AG04450 (cell line): ENCODE measurements at regions not wholly inside any gene's neighbourhood (a gene's known extent, or its start where the extent isn't known, plus 50 kb on each side); places are given as distances from the start of the nearest gene placed in this dataset.
A peak's percentile ranks its signal among the peaks of the same experiment; 100 is the strongest.

Experiments used
- CTCF ChIA-PET: fragments of 300-600, 350-600 bp; formaldehyde crosslinking; extraction: SDS; loops from one replicate; lab custom pipeline; 2022; ENCODE audit warnings: antibody characterized with exemption, inconsistent platforms; lab: Charles Lee
- POLR2A ChIA-PET: fragments of 350-600 bp; formaldehyde crosslinking; extraction: SDS; loops from one replicate; lab custom pipeline; 2021; ENCODE audit warnings: antibody characterized with exemption, inconsistent platforms; lab: Yijun Ruan, JAX
- DNase-seq: peaks from one replicate; pipeline ENCODE4 v3.0.0-alpha.2; 2011; ENCODE audit warnings: low read depth, low spot score
- H3K27ac ChIP-seq: one replicate; pipeline ENCODE4 v1.5.1; 2012; ENCODE audit warnings: low read depth, low read length, control low read depth
- H3K27me3 ChIP-seq: one replicate; pipeline ENCODE4 v1.6.0; 2012; ENCODE audit warnings: low read length; ENCODE audit not compliant: control insufficient read depth, insufficient read depth
- H3K4me3 ChIP-seq: 2 replicates; pipeline ENCODE4 v1.5.1; 2011; ENCODE audit warnings: mild to moderate bottlenecking, low read depth, low read length, control low read depth
- H3K9me3 ChIP-seq: 2 replicates; pipeline ENCODE4 v1.5.1; 2012; ENCODE audit warnings: low read length; ENCODE audit not compliant: control insufficient read depth, insufficient read depth
- TF ChIP-seq, protein P1 (sequence below): IDR thresholded peaks from 2 replicates; pipeline ENCODE4 v1.5.1; 2011; ENCODE audit warnings: low read depth, low read length, control low read depth, inconsistent platforms

- POLR2A ChIA-PET = interaction anchor here (0.8 kb wide), 1 partner anchor 269 kb away, joined by 3 read pairs; no protein-coding TSS in a partner anchor
- CTCF ChIA-PET = interaction anchor here (0.6 kb wide), 1 partner anchor 1292 kb away, joined by 3 read pairs; no protein-coding TSS in a partner anchor
- DNase-seq = peak; percentile 38
Observed at GRCh38 chr12:42666671-42667243, 77.2 kb upstream of the PRICKLE1 start.

DNA sequence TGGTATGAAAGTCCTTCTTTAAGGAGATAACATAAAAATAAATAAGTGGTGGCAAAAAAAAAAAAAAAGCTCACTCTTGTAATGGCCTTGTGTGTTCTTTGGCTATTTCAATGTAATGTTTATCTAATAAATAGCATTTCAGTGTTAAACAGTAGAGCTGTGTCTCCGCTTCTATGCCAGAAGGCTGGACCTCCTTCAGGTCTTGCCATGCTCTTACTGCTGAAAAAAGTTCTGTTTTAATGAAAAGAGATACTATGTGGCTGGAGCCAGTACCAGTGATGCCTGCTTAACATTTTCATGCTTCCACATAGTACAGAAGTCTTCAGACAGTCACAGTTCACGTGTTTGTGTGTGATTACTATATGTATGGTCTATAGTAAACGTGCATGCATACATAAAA is 74.1 kb upstream of the PRICKLE1 start:
- H3K4me3 ChIP-seq = no peak overlapping the region
- no peak for DNase-seq
- ChIA-PET POLR2A (no interaction called here), CTCF (interaction anchor here (0.6 kb wide), 2 partner anchors 195 to 604 kb away, joined by 3 to 5 read pairs; no protein-coding TSS in a partner anchor)
- H3K27me3 ChIP-seq = no peaks in the 10 kb centered on the region
- H3K27ac ChIP-seq = no peak overlapping the region
- H3K9me3 ChIP-seq = peaks cover 5% of the 10 kb centered on the region; the same call in 1 of the 2 replicates
- TF ChIP-seq, protein P1, sequence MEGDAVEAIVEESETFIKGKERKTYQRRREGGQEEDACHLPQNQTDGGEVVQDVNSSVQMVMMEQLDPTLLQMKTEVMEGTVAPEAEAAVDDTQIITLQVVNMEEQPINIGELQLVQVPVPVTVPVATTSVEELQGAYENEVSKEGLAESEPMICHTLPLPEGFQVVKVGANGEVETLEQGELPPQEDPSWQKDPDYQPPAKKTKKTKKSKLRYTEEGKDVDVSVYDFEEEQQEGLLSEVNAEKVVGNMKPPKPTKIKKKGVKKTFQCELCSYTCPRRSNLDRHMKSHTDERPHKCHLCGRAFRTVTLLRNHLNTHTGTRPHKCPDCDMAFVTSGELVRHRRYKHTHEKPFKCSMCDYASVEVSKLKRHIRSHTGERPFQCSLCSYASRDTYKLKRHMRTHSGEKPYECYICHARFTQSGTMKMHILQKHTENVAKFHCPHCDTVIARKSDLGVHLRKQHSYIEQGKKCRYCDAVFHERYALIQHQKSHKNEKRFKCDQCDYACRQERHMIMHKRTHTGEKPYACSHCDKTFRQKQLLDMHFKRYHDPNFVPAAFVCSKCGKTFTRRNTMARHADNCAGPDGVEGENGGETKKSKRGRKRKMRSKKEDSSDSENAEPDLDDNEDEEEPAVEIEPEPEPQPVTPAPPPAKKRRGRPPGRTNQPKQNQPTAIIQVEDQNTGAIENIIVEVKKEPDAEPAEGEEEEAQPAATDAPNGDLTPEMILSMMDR = no peak

More at GRCh38 chr12:42666671-42667243, 77.2 kb upstream of the PRICKLE1 start:
- no peaks in the 10 kb centered on the region for H3K9me3 ChIP-seq
- no peak overlapping the region for H3K27ac ChIP-seq
- no peak overlapping the region for H3K4me3 ChIP-seq
- no peaks in the 10 kb centered on the region for H3K27me3 ChIP-seq
- TF ChIP-seq, protein P1 = no peak

GRCh38 chr12:42660968-42661937 is 71.7 kb upstream of the PRICKLE1 start:
- Histone ChIP-seq H3K27ac (no peak overlapping the region), H3K27me3 (no peaks in the 10 kb centered on the region), H3K9me3 (peaks cover 5% of the 10 kb centered on the region; the same call in 1 of the 2 replicates), H3K4me3 (no peak overlapping the region)
- ChIA-PET POLR2A (interaction anchor here (1.0 kb wide), 1 partner anchor 178 kb away, joined by 3 read pairs; no protein-coding TSS in a partner anchor), CTCF (no interaction called here)
- TF ChIP-seq, protein P1 = no peak
- no peak for DNase-seq

DNA sequence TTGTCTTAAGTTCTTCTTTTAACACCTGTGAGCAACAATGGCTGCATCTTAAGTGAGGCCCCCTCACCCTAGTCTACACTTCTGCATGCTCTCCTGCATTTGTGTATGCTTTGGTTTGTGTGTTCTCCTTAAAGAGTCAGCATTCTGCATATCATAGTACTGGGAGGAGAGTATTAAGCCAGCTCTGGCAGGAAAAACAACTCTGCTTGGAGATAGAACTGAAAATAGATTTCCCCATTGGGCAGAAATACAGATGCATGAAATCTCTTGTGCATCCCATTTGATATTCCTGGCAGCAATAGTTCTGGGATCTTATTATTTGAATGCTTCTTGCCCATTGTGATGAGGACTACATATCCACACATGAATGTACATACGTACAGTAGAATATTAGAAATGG is 70.6 kb upstream of the PRICKLE1 start:
- no peaks in the 10 kb centered on the region for H3K27me3 ChIP-seq
- DNase-seq = no peak
- ChIA-PET POLR2A (no interaction called here), CTCF (no interaction called here)
- H3K27ac ChIP-seq = no peak overlapping the region
- TF ChIP-seq, protein P1 = no peak
- H3K4me3 ChIP-seq = no peak overlapping the region
- peaks cover 5% of the 10 kb centered on the region; the same call in 1 of the 2 replicates for H3K9me3 ChIP-seq
